ENCODE measurements at regions not wholly inside any gene's neighbourhood (a gene's known extent, or its start where the extent isn't known, plus 50 kb on each side); places are given as distances from the start of the nearest gene placed in this dataset.

DNA sequence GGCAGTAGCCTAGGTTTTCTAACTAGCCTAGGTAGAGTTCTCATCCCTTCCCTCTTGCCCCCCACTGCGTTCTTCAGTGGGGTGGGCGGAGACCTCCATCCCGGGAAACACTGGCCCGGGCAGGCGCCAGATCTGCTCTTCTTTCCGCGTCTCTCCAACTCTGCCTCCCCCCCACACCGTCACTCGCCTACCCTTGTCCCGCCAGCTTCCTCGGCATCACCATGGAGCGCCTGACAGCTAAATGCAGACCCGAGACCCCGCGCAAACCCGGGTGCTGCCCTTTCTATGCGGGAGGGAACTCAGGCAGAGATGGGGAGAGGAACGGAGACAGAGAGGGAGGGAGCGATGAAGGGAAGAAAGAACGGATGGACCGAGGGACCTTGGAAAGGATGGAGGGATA, 1494.8 kb upstream of the DEFB115 start:
- H2BK5ac ChIP-seq (ENCODE audit: insufficient read length, low read length): no peak overlapping the region
- peaks cover 85 to 90% of the 10 kb centered on the region in 2 experiments for H3K9me3 Mint-ChIP-seq
- DNase-seq: no peak

More for the DNA sequence above, 1494.8 kb upstream of the DEFB115 start:
- Histone ChIP-seq H3K27me3 (ENCODE audit: insufficient read depth, low read length) (no peaks in the 10 kb centered on the region), H3K23ac (ENCODE audit: insufficient read length, low read depth, low read length) (no peak overlapping the region), H2BK20ac (ENCODE audit: low read depth, low read length, poor library complexity, severe bottlenecking) (no peak overlapping the region), H2BK12ac (ENCODE audit: insufficient read length, low read depth, low read length) (no peak overlapping the region), H3K4ac (ENCODE audit: low read depth, low read length) (no peak overlapping the region), H2AK5ac (ENCODE audit: insufficient read length, low read length) (no peak overlapping the region), H3K9me3 (ENCODE audit: control insufficient read depth, low read depth, low read length) (peaks cover 54% of the 10 kb centered on the region), H3K14ac (ENCODE audit: insufficient read depth, low read length) (no peak overlapping the region), H3K4me2 (ENCODE audit: insufficient read depth, insufficient read length, low read length) (no peak overlapping the region), H4K91ac (ENCODE audit: insufficient read length, low read depth, low read length) (no peak overlapping the region), H3K79me2 (ENCODE audit: insufficient read depth, low read length) (no peaks in the 10 kb centered on the region), H4K20me1 (ENCODE audit: control insufficient read depth, insufficient read depth, insufficient read length) (no peaks in the 10 kb centered on the region), H3K56ac (ENCODE audit: insufficient read length, low read depth, low read length) (no peak overlapping the region), H2AFZ (ENCODE audit: low read length) (no peak overlapping the region), H3K9ac (ENCODE audit: extremely low read depth, insufficient read length, low read length) (no peak overlapping the region), H3K79me1 (ENCODE audit: insufficient read depth, low read depth, low read length, poor library complexity, severe bottlenecking) (no peaks in the 10 kb centered on the region), H3T11ph (ENCODE audit: low read length) (no peak overlapping the region), H3K23me2 (ENCODE audit: insufficient read length, low read depth, low read length, poor library complexity, severe bottlenecking) (no peaks in the 10 kb centered on the region), H4K5ac (ENCODE audit: insufficient read length, low read depth, low read length) (no peak overlapping the region), H2BK120ac (ENCODE audit: low read depth, low read length, poor library complexity, severe bottlenecking) (no peak overlapping the region), H2BK15ac (ENCODE audit: low read depth, low read length) (no peak overlapping the region), H3K18ac (ENCODE audit: insufficient read length, low read depth, low read length) (no peak overlapping the region), H3K4me1 (ENCODE audit: insufficient read depth, low read length) (no peaks in the 10 kb centered on the region), H3K27ac (ENCODE audit: insufficient read length, low read depth, low read length) (no peak overlapping the region), H4K8ac (replicated peaks; ENCODE audit: insufficient read length, low read depth, low read length) (no peak overlapping the region)
- WGBS (ENCODE audit: extremely low coverage, insufficient read length, low lambda C conversion rate): no CpG with 5 or more reads among the region's 21 CpGs
- TF ChIP-seq, protein P1, sequence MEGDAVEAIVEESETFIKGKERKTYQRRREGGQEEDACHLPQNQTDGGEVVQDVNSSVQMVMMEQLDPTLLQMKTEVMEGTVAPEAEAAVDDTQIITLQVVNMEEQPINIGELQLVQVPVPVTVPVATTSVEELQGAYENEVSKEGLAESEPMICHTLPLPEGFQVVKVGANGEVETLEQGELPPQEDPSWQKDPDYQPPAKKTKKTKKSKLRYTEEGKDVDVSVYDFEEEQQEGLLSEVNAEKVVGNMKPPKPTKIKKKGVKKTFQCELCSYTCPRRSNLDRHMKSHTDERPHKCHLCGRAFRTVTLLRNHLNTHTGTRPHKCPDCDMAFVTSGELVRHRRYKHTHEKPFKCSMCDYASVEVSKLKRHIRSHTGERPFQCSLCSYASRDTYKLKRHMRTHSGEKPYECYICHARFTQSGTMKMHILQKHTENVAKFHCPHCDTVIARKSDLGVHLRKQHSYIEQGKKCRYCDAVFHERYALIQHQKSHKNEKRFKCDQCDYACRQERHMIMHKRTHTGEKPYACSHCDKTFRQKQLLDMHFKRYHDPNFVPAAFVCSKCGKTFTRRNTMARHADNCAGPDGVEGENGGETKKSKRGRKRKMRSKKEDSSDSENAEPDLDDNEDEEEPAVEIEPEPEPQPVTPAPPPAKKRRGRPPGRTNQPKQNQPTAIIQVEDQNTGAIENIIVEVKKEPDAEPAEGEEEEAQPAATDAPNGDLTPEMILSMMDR (conservative IDR thresholded peaks at IDR 0.05): no peak
- no peak overlapping the region for H3K27ac Mint-ChIP-seq
- peaks cover 2% of the 10 kb centered on the region for H3K27me3 Mint-ChIP-seq (ENCODE audit: low read depth)
- H3K4me1 Mint-ChIP-seq: no peaks in the 10 kb centered on the region
- peaks cover 5 to 32% (median 12%) of the 10 kb centered on the region in 3 experiments; a peak in 6 of 7 replicates for H3K36me3 Mint-ChIP-seq (ENCODE audit: insufficient read depth in 1 of 3, low read depth in 3 of 3)
- no peak overlapping the region for H3K4me3 Mint-ChIP-seq

All from H9 (cell line).